ENCODE measurements at regions not wholly inside any gene's neighbourhood (a gene's known extent, or its start where the extent isn't known, plus 50 kb on each side); places are given as distances from the start of the nearest gene placed in this dataset.

- Histone ChIP-seq H3K79me2 (ENCODE audit: insufficient read depth, low read length) (no peaks in the 10 kb centered on the region), H3K36me3 (replicated peaks in 1 of 2; ENCODE audit: control insufficient read depth in 1 of 2, insufficient read depth in 2 of 2, low read length in 2 of 2) (no peaks in the 10 kb centered on the region), H4K20me1 (ENCODE audit: insufficient read depth, low read length) (no peaks in the 10 kb centered on the region), H3K4me2 (replicated peaks; ENCODE audit: extremely low read depth, low read length, poor library complexity, severe bottlenecking) (no peak overlapping the region), H3K4me3 (replicated peaks in 1 of 3; ENCODE audit: low read depth in 2 of 3, low read length in 3 of 3) (no peak overlapping the region), H3K9ac (ENCODE audit: insufficient read depth, low read length, poor library complexity, severe bottlenecking) (no peak overlapping the region), H3K27ac (ENCODE audit: low read depth in 1 of 2, low read length in 2 of 2) (no peak overlapping the region), H3K9me3 (replicated peaks in 1 of 2; ENCODE audit: control insufficient read depth in 1 of 2, insufficient read depth in 1 of 2, low read length in 2 of 2) (no peaks in the 10 kb centered on the region), H2AFZ (ENCODE audit: insufficient read depth, low read depth, low read length, poor library complexity, severe bottlenecking) (no peak overlapping the region), H3K27me3 (ENCODE audit: control insufficient read depth in 2 of 2, insufficient read depth in 2 of 2, low read length in 2 of 2) (no peaks in the 10 kb centered on the region), H3K4me1 (ENCODE audit: control insufficient read depth in 1 of 2, insufficient read depth in 2 of 2, low read length in 2 of 2) (no peaks in the 10 kb centered on the region)
- no peaks in the 10 kb centered on the region for H3K27me3 Mint-ChIP-seq (ENCODE audit: low read depth in 3 of 3)
- TF ChIP-seq CTCF (IDR thresholded peaks at IDR 0.05), result no peak
- no peak for DNase-seq
- no peak overlapping the region for H3K4me3 Mint-ChIP-seq
- no peaks in the 10 kb centered on the region for H3K36me3 Mint-ChIP-seq
- no peaks in the 10 kb centered on the region for H3K4me1 Mint-ChIP-seq
- WGBS (ENCODE audit: insufficient coverage), result no CpG with 5 or more reads among the region's 7 CpGs
- intact Hi-C loops (cut with micrococcal nuclease), result no loop called here
- H3K9me3 Mint-ChIP-seq, result peaks cover 4 to 16% (median 12%) of the 10 kb centered on the region in 7 donors
- no peak overlapping the region for H3K27ac Mint-ChIP-seq
Observed at GRCh38 chr21:15319727-15320126, 254.9 kb upstream of the NRIP1 start.

GRCh38 chr21:15324542-15324941 lies 259.7 kb upstream of the NRIP1 start:
- H3K4me2 ChIP-seq (replicated peaks; ENCODE audit: extremely low read depth, low read length, poor library complexity, severe bottlenecking), result no peak overlapping the region
- H3K27ac ChIP-seq (ENCODE audit: low read depth in 1 of 2, low read length in 2 of 2), result no peak overlapping the region
- H4K20me1 ChIP-seq (ENCODE audit: insufficient read depth, low read length), result no peaks in the 10 kb centered on the region
- H3K36me3 Mint-ChIP-seq, result no peaks in the 10 kb centered on the region
- no peak overlapping the region for H3K27ac Mint-ChIP-seq
- DNase-seq, result no peak
- no peak overlapping the region for H3K4me3 Mint-ChIP-seq
- no peak overlapping the region for H3K9ac ChIP-seq (ENCODE audit: insufficient read depth, low read length, poor library complexity, severe bottlenecking)
- no peak overlapping the region for H3K4me3 ChIP-seq (replicated peaks in 1 of 3; ENCODE audit: low read depth in 2 of 3, low read length in 3 of 3)
- no CpG with 5 or more reads among the region's 2 CpGs for WGBS (ENCODE audit: insufficient coverage)
- no peaks in the 10 kb centered on the region for H3K27me3 Mint-ChIP-seq (ENCODE audit: low read depth in 3 of 3)
- no peaks in the 10 kb centered on the region for H3K79me2 ChIP-seq (ENCODE audit: insufficient read depth, low read length)
- H2AFZ ChIP-seq (ENCODE audit: insufficient read depth, low read depth, low read length, poor library complexity, severe bottlenecking), result no peak overlapping the region
- no peaks in the 10 kb centered on the region for H3K36me3 ChIP-seq (replicated peaks in 1 of 2; ENCODE audit: control insufficient read depth in 1 of 2, insufficient read depth in 2 of 2, low read length in 2 of 2)
- H3K9me3 ChIP-seq (replicated peaks in 1 of 2; ENCODE audit: control insufficient read depth in 1 of 2, insufficient read depth in 1 of 2, low read length in 2 of 2), result peaks cover 10 to 23% of the 10 kb centered on the region in 2 donors
- no peak for TF ChIP-seq CTCF (IDR thresholded peaks at IDR 0.05)
- H3K4me1 Mint-ChIP-seq, result no peaks in the 10 kb centered on the region
- H3K9me3 Mint-ChIP-seq, result peaks cover 7 to 20% (median 13%) of the 10 kb centered on the region in 7 donors
- intact Hi-C loops (cut with micrococcal nuclease), result no loop called here
- no peaks in the 10 kb centered on the region for H3K27me3 ChIP-seq (ENCODE audit: control insufficient read depth in 2 of 2, insufficient read depth in 2 of 2, low read length in 2 of 2)
- H3K4me1 ChIP-seq (ENCODE audit: control insufficient read depth in 1 of 2, insufficient read depth in 2 of 2, low read length in 2 of 2), result no peaks in the 10 kb centered on the region

Measured in CD14-positive monocyte (primary cell).